SK-N-SH treated with all-trans-retinoic acid at 6 μM for 48 hours (cell line): ENCODE measurements at regions not wholly inside any gene's neighbourhood (a gene's known extent, or its start where the extent isn't known, plus 50 kb on each side); places are given as distances from the start of the nearest gene placed in this dataset.

Source experiments
- ARNTL ChIP-seq: fragments of 450-650 bp; formaldehyde crosslinking; IDR thresholded peaks from 2 replicates; pipeline ENCODE4 v1.5.0; 2020; ENCODE audit warnings: low read depth, mild to moderate bottlenecking, moderate library complexity, borderline replicate concordance
- CREB5 ChIP-seq: fragments of 250-450 bp; sonication (Bioruptor Pico); IDR thresholded peaks from 2 replicates; pipeline ENCODE4 v1.5.1; 2020; ENCODE audit warnings: low read depth, mild to moderate bottlenecking, moderate library complexity
- CSDC2 ChIP-seq: fragments of 250-450 bp; sonication (Bioruptor Pico); IDR thresholded peaks from 2 replicates; pipeline ENCODE4 v1.5.0; 2020; ENCODE audit warnings: mild to moderate bottlenecking, moderate library complexity
- GLIS3 ChIP-seq: fragments of 250-450 bp; sonication (Bioruptor Pico); IDR thresholded peaks from 2 replicates; pipeline ENCODE4 v1.5.0; 2020; ENCODE audit warnings: mild to moderate bottlenecking, moderate library complexity
- POU6F1 ChIP-seq: fragments of 250-450 bp; sonication (Bioruptor Pico); IDR thresholded peaks from 2 replicates; pipeline ENCODE4 v1.8.0; 2021; ENCODE audit warnings: low read depth, mild to moderate bottlenecking, moderate library complexity, borderline replicate concordance
- RARB ChIP-seq: fragments of 250-450 bp; sonication (Bioruptor Pico); IDR thresholded peaks from 2 replicates; pipeline ENCODE4 v1.8.0; 2021; ENCODE audit warnings: mild to moderate bottlenecking, moderate library complexity
- TSHZ2 ChIP-seq: fragments of 250-450 bp; sonication (Bioruptor Pico); IDR thresholded peaks from 2 replicates; pipeline ENCODE4 v1.5.0; 2020; ENCODE audit warnings: mild to moderate bottlenecking, moderate library complexity
- ZFP3 ChIP-seq: fragments of 250-450 bp; sonication (Bioruptor Pico); IDR thresholded peaks from 2 replicates; pipeline ENCODE4 v1.5.0; 2020; ENCODE audit warnings: mild to moderate bottlenecking, moderate library complexity
- ZNF8 ChIP-seq: fragments of 450-650 bp; formaldehyde crosslinking; IDR thresholded peaks from 2 replicates; pipeline ENCODE4 v1.5.0; 2020; ENCODE audit warnings: mild to moderate bottlenecking, moderate library complexity

GRCh38 chr13:22287343-22287920, 616.6 kb downstream of the FGF9 start:
- TF ChIP-seq GLIS3 (CRISPR knock-in tag) = no peak
- TF ChIP-seq RARB (CRISPR knock-in tag) = no peak
- no peak for TF ChIP-seq CREB5 (CRISPR knock-in tag)
- no peak for TF ChIP-seq ZNF8 (CRISPR knock-in tag)
- no peak for TF ChIP-seq ZFP3 (CRISPR knock-in tag)
- no peak for TF ChIP-seq POU6F1
- no peak for TF ChIP-seq TSHZ2
- TF ChIP-seq CSDC2 (CRISPR knock-in tag) = no peak
- TF ChIP-seq ARNTL (CRISPR knock-in tag) = no peak
